HCT116 (cell line): ENCODE measurements at regions not wholly inside any gene's neighbourhood (a gene's known extent, or its start where the extent isn't known, plus 50 kb on each side); places are given as distances from the start of the nearest gene placed in this dataset.

ENCODE experiments used
- ATAC-seq: fragments of 200-7000 bp; cut with Tn5 transposase; 2 replicates; pipeline ENCODE4 v1.9.1; 2020; ENCODE audit warnings: mild to moderate bottlenecking, moderate library complexity
- BruUV-seq: library from RNA; stranded (reverse); fragments of 400-500 nt; replicated peaks from 2 replicates; lab custom pipeline; 2021; lab: Mats Ljungman, UMichigan
- CTCF ChIA-PET: fragments of 300-600 bp; sonication (Branson Sonifier 250); formaldehyde crosslinking; loops from one replicate; lab custom pipeline; 2021; ENCODE audit warnings: antibody characterized with exemption; lab: Charles Lee
- POLR2A ChIA-PET: fragments of 300-600, 350-600 bp; sonication (Branson Sonifier 250); formaldehyde crosslinking; loops from one replicate; lab custom pipeline; 2021; ENCODE audit warnings: antibody characterized with exemption; lab: Charles Lee
- RAD21 ChIA-PET, 2 experiments: fragments of 300-600 bp; sonication (Branson Sonifier 250); formaldehyde crosslinking; loops; one replicate each; lab custom pipeline; 2023; ENCODE audit warnings: low total read pairs in 2 of 2; ENCODE audit not compliant: uncharacterized antibody in 2 of 2, unreplicated experiment in 2 of 2, low non-redundant PET in 1 of 2; lab: Charles Lee
- DNase-seq: peaks from one replicate; pipeline ENCODE4 v3.0.0-alpha.2; 2010; ENCODE audit warnings: low read depth, low spot score
- H2AFZ ChIP-seq: fragments of 200-600 bp; shearing (Covaris generic), sonication (generic); 2 replicates; pipeline ENCODE4 v1.6.1; 2017; ENCODE audit warnings: low read depth, mixed run types, mixed read lengths, antibody characterized with exemption, low read length; ENCODE audit not compliant: poor library complexity, severe bottlenecking
- H3K27ac ChIP-seq: 2 replicates; pipeline ENCODE4 v1.5.1; 2012; ENCODE audit warnings: low read depth, low read length
- H3K27me3 ChIP-seq: fragments of 200-600 bp; sonication (generic); 2 replicates; pipeline ENCODE4 v1.6.1; 2016; ENCODE audit warnings: mixed run types, low read length, mixed read lengths; ENCODE audit not compliant: insufficient read depth
- H3K36me3 ChIP-seq, 2 experiments: fragments of 200-500 bp in 1 of 2; fragments of 200-600 bp in 1 of 2; sonication (Bioruptor generic) in 1 of 2; sonication (generic) in 1 of 2; 2 replicates each; pipeline versions ENCODE4 v1.5.1 to v1.6.1; 2014 to 2016; ENCODE audit warnings: low read length in 2 of 2, inconsistent platforms in 1 of 2, mixed read lengths in 1 of 2, mixed run types in 1 of 2; ENCODE audit not compliant: insufficient read depth in 2 of 2, control insufficient read depth in 1 of 2
- H3K4me1 ChIP-seq, 2 experiments: fragments of 200-600 bp in 1 of 2; sonication (generic) in 1 of 2; 2 replicates each; pipeline versions ENCODE4 v1.5.1 to v1.6.1; 2012 to 2017; ENCODE audit warnings: low read length in 2 of 2, inconsistent platforms in 1 of 2, mild to moderate bottlenecking in 1 of 2, mixed read lengths in 1 of 2, mixed run types in 1 of 2, moderate library complexity in 1 of 2; ENCODE audit not compliant: insufficient read depth in 2 of 2, control insufficient read depth in 1 of 2
- H3K4me2 ChIP-seq: fragments of 200-600 bp; sonication (generic); 2 replicates; pipeline ENCODE4 v1.6.1; 2017; ENCODE audit warnings: mixed run types, low read length, mixed read lengths
- H3K4me3 ChIP-seq, 2 experiments: fragments of 200-600 bp in 1 of 2; sonication (generic) in 1 of 2; replicated peaks in 1 of 2; 2 replicates each; pipeline ENCODE4 v1.5.1; 2011 to 2016; ENCODE audit warnings: low read length in 2 of 2, control low read depth in 1 of 2, low read depth in 1 of 2, mild to moderate bottlenecking in 1 of 2, mixed read lengths in 1 of 2, mixed run types in 1 of 2
- H3K79me2 ChIP-seq: fragments of 200-600 bp; sonication (generic); 2 replicates; pipeline ENCODE4 v1.6.1; 2017; ENCODE audit warnings: mild to moderate bottlenecking, mixed run types, low read length, moderate library complexity, mixed read lengths; ENCODE audit not compliant: insufficient read depth
- H3K9ac ChIP-seq: fragments of 200-600 bp; sonication (generic); 2 replicates; pipeline ENCODE4 v1.6.1; 2016; ENCODE audit warnings: low read length, mixed read lengths
- H3K9me2 ChIP-seq: fragments of 200-600 bp; sonication (generic), shearing (Covaris generic); 2 replicates; pipeline ENCODE4 v1.6.1; 2017; ENCODE audit warnings: mixed run types, mild to moderate bottlenecking, moderate library complexity; ENCODE audit not compliant: insufficient read depth
- H3K9me3 ChIP-seq, 2 experiments: fragments of 200-500 bp in 1 of 2; fragments of 200-600 bp in 1 of 2; sonication (Bioruptor generic) in 1 of 2; sonication (generic) in 1 of 2; 2 replicates each; pipeline ENCODE4 v1.6.1; 2014 to 2017; ENCODE audit warnings: low read length in 2 of 2, mixed read lengths in 2 of 2, inconsistent platforms in 1 of 2, low read depth in 1 of 2, mild to moderate bottlenecking in 1 of 2, mixed run types in 1 of 2, moderate library complexity in 1 of 2; ENCODE audit not compliant: control insufficient read depth in 1 of 2, insufficient read depth in 1 of 2
- H4K20me1 ChIP-seq: fragments of 200-600 bp; sonication (generic), shearing (Covaris generic); 2 replicates; pipeline ENCODE4 v1.6.1; 2017; ENCODE audit warnings: mixed run types, mild to moderate bottlenecking, moderate library complexity; ENCODE audit not compliant: insufficient read depth
- CBX3 ChIP-seq: IDR thresholded peaks from 2 replicates; pipeline ENCODE4 v1.6.1; 2012; ENCODE audit warnings: low read depth
- CEBPB ChIP-seq: IDR thresholded peaks from 2 replicates; pipeline ENCODE4 v1.6.1; 2012; ENCODE audit warnings: low read depth
- EGR1 ChIP-seq: IDR thresholded peaks from 2 replicates; pipeline ENCODE4 v1.6.1; 2012; ENCODE audit warnings: low read depth
- ELF1 ChIP-seq: IDR thresholded peaks from 2 replicates; pipeline ENCODE4 v1.6.1; 2012; ENCODE audit warnings: low read depth, borderline replicate concordance
- EZH2 ChIP-seq: fragments of 200-600 bp; sonication (generic); IDR thresholded peaks from 2 replicates; pipeline ENCODE4 v1.6.1; 2017; ENCODE audit warnings: antibody characterized with exemption, mixed run types
- FOSL1 ChIP-seq: IDR thresholded peaks from 2 replicates; pipeline ENCODE4 v1.6.1; 2012; ENCODE audit warnings: low read depth
- JUND ChIP-seq: IDR thresholded peaks from 2 replicates; pipeline ENCODE4 v1.6.1; 2012
- POLR2AphosphoS5 ChIP-seq: IDR thresholded peaks from 2 replicates; pipeline ENCODE4 v1.6.1; 2011; ENCODE audit warnings: mild to moderate bottlenecking, low read depth, low read length, moderate library complexity
- RAD21 ChIP-seq: IDR thresholded peaks from 2 replicates; pipeline ENCODE4 v1.6.1; 2012; ENCODE audit warnings: low read depth, mild to moderate bottlenecking
- REST ChIP-seq: IDR thresholded peaks from 2 replicates; pipeline ENCODE4 v1.6.1; 2012; ENCODE audit warnings: low read depth
- SP1 ChIP-seq: IDR thresholded peaks from 2 replicates; pipeline ENCODE4 v1.6.1; 2012; ENCODE audit warnings: low read depth
- SRF ChIP-seq: IDR thresholded peaks from 2 replicates; pipeline ENCODE4 v1.6.1; 2012; ENCODE audit warnings: low read depth
- YY1 ChIP-seq: IDR thresholded peaks from 2 replicates; pipeline ENCODE4 v1.6.1; 2011; ENCODE audit warnings: low read length, low read depth, moderate library complexity, mild to moderate bottlenecking; ENCODE audit not compliant: insufficient replicate concordance; ENCODE audit errors: extremely low read depth
- ZBTB33 ChIP-seq: IDR thresholded peaks from 2 replicates; pipeline ENCODE4 v1.6.1; 2011; ENCODE audit warnings: mild to moderate bottlenecking, low read length, moderate library complexity; ENCODE audit not compliant: insufficient replicate concordance; ENCODE audit errors: extremely low read depth
- ZFX ChIP-seq: fragments of 450-650 bp; IDR thresholded peaks from 2 replicates; pipeline ENCODE4 v1.6.1; 2017
- ZNF274 ChIP-seq: fragments of 200-500 bp; sonication (Bioruptor generic); IDR thresholded peaks from 2 replicates; pipeline ENCODE4 v1.6.1; 2014; ENCODE audit warnings: mild to moderate bottlenecking, low read depth, low read length, inconsistent platforms
- intact Hi-C: fragments of 100-400 bp; cut with micrococcal nuclease; formaldehyde crosslinking; loops from 2 replicates; pipeline ENCODE4 v1.10.0; 2022
- TF ChIP-seq, protein P1 (sequence below): IDR thresholded peaks from 2 replicates; pipeline ENCODE4 v1.6.1; 2012
- TF ChIP-seq, protein P2 (sequence below), 3 experiments: fragments of 200-600 bp in 1 of 3; sonication (generic) in 1 of 3; IDR thresholded peaks in 2 of 3; conservative IDR thresholded peaks in 1 of 3; 2 replicates each; pipeline ENCODE4 v1.5.1; 2012 to 2017; ENCODE audit warnings: low read depth in 2 of 3, low read length in 2 of 3, antibody characterized with exemption in 1 of 3, borderline replicate concordance in 1 of 3, control low read depth in 1 of 3, mild to moderate bottlenecking in 1 of 3, mixed read lengths in 1 of 3, mixed run types in 1 of 3, moderate library complexity in 1 of 3; ENCODE audit not compliant: insufficient read depth in 1 of 3

- H3K9ac ChIP-seq = no peak overlapping the region
- no peak overlapping the region for H3K4me2 ChIP-seq
- H3K9me3 ChIP-seq = peaks cover 0 to 22% of the 10 kb centered on the region in 2 experiments; a peak in 2 of 4 replicates
- no peak for ATAC-seq
- CTCF ChIA-PET = no interaction called here
- no peak for DNase-seq
- H3K4me3 ChIP-seq = no peak overlapping the region
- no peaks in the 10 kb centered on the region for H3K79me2 ChIP-seq
- BruUV-seq = no TSS peak
- POLR2A ChIA-PET = no interaction called here
- no peaks in the 10 kb centered on the region for H4K20me1 ChIP-seq
- H3K36me3 ChIP-seq = no peaks in the 10 kb centered on the region
- H2AFZ ChIP-seq = no peak overlapping the region
- H3K9me2 ChIP-seq = no peaks in the 10 kb centered on the region
- RAD21 ChIA-PET = no interaction called here
- H3K27me3 ChIP-seq = no peaks in the 10 kb centered on the region
- intact Hi-C loops = no loop called here
- H3K27ac ChIP-seq = no peak overlapping the region
- TF ChIP-seq JUND (no peak), RAD21 (no peak), EZH2 (no peak), REST (no peak), CEBPB (no peak), ELF1 (no peak), YY1 (no peak), POLR2AphosphoS5 (no peak), ZNF274 (no peak), FOSL1 (no peak), SRF (no peak), ZFX (no peak), ZBTB33 (no peak), SP1 (no peak), EGR1 (no peak), CBX3 (no peak)
- TF ChIP-seq, protein P1, sequence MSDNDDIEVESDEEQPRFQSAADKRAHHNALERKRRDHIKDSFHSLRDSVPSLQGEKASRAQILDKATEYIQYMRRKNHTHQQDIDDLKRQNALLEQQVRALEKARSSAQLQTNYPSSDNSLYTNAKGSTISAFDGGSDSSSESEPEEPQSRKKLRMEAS = no peak
- TF ChIP-seq, protein P2, sequence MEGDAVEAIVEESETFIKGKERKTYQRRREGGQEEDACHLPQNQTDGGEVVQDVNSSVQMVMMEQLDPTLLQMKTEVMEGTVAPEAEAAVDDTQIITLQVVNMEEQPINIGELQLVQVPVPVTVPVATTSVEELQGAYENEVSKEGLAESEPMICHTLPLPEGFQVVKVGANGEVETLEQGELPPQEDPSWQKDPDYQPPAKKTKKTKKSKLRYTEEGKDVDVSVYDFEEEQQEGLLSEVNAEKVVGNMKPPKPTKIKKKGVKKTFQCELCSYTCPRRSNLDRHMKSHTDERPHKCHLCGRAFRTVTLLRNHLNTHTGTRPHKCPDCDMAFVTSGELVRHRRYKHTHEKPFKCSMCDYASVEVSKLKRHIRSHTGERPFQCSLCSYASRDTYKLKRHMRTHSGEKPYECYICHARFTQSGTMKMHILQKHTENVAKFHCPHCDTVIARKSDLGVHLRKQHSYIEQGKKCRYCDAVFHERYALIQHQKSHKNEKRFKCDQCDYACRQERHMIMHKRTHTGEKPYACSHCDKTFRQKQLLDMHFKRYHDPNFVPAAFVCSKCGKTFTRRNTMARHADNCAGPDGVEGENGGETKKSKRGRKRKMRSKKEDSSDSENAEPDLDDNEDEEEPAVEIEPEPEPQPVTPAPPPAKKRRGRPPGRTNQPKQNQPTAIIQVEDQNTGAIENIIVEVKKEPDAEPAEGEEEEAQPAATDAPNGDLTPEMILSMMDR (IDR thresholded peaks at IDR 0.05 in 2 of 3, conservative IDR thresholded peaks at IDR 0.05 in 1 of 3; ENCODE audit: borderline replicate concordance in 1 of 3, insufficient read depth in 1 of 3, low read depth in 2 of 3, low read length in 2 of 3) = no peak
- H3K4me1 ChIP-seq = no peaks in the 10 kb centered on the region
Observed at GRCh38 chr1:73659136-73659535, 538.8 kb downstream of the LRRIQ3 start.
